ENCODE measurements at regions not wholly inside any gene's neighbourhood (a gene's known extent, or its start where the extent isn't known, plus 50 kb on each side); places are given as distances from the start of the nearest gene placed in this dataset.

DNA sequence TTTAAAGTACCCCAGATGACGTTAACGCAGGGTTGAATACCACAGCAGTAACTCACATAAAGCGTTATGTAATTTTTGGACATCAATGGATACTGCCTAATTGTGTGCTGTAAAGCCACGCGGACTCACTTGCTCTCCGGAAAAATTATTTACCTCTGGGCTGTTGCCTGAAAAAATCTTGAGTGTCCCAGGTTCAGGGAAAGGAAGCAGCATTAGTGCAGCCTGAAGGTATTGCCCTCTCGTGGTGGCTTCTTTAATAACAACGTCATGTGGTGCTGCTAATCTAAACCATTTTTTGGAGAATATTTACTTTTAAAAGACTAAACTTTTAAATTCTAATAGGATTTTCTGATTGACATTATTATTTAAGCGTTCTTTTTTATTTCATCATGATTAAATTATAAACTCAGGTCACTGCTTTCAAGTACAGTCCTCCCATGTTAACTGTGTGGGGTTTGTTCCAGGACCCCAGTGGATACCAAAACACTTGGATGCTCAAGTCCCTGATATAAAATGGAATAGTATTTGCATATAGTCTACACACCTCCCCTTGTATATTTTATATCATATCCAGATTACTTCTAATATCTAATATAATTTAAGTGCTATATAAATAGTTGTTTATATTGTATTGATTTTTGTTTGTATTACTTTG lies 384.8 kb downstream of the FAM133A start:
- H3K27me3 ChIP-seq = peaks cover 0 to 38% of the 10 kb centered on the region in 2 donors
- no peaks in the 10 kb centered on the region for H3K36me3 ChIP-seq
- H3K27ac ChIP-seq = no peak overlapping the region
- H3K4me3 ChIP-seq = no peak overlapping the region
- H3K9me3 ChIP-seq = no peaks in the 10 kb centered on the region
- no peaks in the 10 kb centered on the region for H3K4me1 ChIP-seq
- no peak for DNase-seq (ENCODE audit: low spot score in 2 of 2)
- intact Hi-C loops (cut with DNase I; ENCODE audit: low total_unique reads) = no loop called here
- TF ChIP-seq POLR2A (IDR thresholded peaks at IDR 0.05) = no peak
- TF ChIP-seq, protein P1, sequence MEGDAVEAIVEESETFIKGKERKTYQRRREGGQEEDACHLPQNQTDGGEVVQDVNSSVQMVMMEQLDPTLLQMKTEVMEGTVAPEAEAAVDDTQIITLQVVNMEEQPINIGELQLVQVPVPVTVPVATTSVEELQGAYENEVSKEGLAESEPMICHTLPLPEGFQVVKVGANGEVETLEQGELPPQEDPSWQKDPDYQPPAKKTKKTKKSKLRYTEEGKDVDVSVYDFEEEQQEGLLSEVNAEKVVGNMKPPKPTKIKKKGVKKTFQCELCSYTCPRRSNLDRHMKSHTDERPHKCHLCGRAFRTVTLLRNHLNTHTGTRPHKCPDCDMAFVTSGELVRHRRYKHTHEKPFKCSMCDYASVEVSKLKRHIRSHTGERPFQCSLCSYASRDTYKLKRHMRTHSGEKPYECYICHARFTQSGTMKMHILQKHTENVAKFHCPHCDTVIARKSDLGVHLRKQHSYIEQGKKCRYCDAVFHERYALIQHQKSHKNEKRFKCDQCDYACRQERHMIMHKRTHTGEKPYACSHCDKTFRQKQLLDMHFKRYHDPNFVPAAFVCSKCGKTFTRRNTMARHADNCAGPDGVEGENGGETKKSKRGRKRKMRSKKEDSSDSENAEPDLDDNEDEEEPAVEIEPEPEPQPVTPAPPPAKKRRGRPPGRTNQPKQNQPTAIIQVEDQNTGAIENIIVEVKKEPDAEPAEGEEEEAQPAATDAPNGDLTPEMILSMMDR (IDR thresholded peaks at IDR 0.05) = peak; percentile 32 to 36 (median 34)

DNA sequence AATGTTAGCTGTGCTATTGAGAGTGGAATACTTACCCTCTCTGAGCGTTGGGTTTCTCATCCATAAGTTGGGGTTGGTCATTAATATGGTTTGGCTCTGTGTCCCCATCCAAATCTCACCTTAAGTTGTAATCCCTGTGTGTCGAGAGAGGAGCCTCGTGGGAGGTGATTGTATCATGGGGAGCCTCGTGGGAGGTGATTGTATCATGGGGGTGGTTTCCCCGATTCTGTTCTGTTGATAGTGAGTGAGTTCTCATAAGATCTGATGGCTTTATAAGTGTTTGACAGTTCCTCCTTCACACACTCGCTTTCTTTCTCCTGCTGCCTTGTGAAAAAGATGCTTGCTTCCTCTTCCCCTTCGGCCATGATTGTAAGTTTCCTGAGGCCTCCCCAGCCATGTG lies 391.1 kb downstream of the FAM133A start:
- peaks cover 0 to 34% of the 10 kb centered on the region in 2 donors for H3K27me3 ChIP-seq
- intact Hi-C loops (cut with DNase I; ENCODE audit: low total_unique reads) = no loop called here
- no peaks in the 10 kb centered on the region for H3K36me3 ChIP-seq
- TF ChIP-seq, protein P1 (IDR thresholded peaks at IDR 0.05) = no peak
- TF ChIP-seq POLR2AphosphoS5 (IDR thresholded peaks at IDR 0.05) (no peak), POLR2A (IDR thresholded peaks at IDR 0.05) (no peak)
- no peaks in the 10 kb centered on the region for H3K9me3 ChIP-seq
- no peaks in the 10 kb centered on the region for H3K4me1 ChIP-seq
- DNase-seq (ENCODE audit: low spot score in 2 of 2) = no peak
- H3K4me3 ChIP-seq = no peak overlapping the region
- H3K27ac ChIP-seq = no peak overlapping the region

DNA sequence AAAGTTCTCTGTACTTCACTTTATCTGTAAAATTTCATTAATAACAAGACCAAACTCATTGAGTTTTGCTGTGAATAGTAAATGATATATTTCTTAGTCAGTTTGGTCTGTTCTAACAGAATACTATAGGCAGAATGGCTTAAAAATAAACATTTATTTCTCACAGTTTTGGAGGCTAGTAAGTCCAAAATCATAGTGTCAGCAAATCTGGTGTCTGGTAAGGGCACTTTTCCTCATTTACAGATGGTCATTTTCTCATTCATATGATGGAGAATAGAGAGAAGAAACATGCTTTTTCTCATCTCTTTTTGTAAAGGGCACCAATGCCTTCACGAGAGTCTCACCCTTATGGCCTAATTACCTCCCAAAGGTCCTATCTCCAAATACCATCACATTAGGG lies 415.1 kb downstream of the FAM133A start:
- H3K36me3 ChIP-seq = no peaks in the 10 kb centered on the region
- H3K27ac ChIP-seq = no peak overlapping the region
- no peak overlapping the region for H3K4me3 ChIP-seq
- intact Hi-C loops (cut with DNase I; ENCODE audit: low total_unique reads) = no loop called here
- no peaks in the 10 kb centered on the region for H3K27me3 ChIP-seq
- TF ChIP-seq, protein P1 (IDR thresholded peaks at IDR 0.05) = no peak
- no peak for TF ChIP-seq POLR2A (IDR thresholded peaks at IDR 0.05)
- no peak for TF ChIP-seq POLR2AphosphoS5 (IDR thresholded peaks at IDR 0.05)
- H3K9me3 ChIP-seq = no peaks in the 10 kb centered on the region
- H3K4me1 ChIP-seq = no peaks in the 10 kb centered on the region
- DNase-seq (ENCODE audit: low spot score in 2 of 2) = no peak

DNA sequence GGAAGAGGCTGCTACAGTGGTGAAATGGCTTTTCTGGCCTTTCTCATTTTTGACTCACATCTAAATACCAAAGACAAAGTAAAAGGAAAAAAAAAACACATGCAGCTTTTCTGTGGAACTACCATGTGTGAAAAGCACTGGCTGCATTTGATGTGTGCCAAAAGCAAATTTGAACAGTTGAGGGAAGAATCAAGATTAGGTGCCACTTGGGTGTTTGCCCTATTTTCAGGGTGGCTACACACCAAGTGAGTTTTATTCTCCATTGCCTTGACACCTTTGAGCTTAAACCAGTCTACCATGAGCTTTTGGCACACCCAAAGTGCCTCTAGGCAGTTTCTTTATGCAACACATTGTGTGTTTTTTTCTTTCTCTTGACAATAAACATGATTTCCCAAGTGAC lies 423.9 kb downstream of the FAM133A start:
- intact Hi-C loops (cut with DNase I; ENCODE audit: low total_unique reads) = no loop called here
- DNase-seq (ENCODE audit: low spot score in 2 of 2) = no peak
- no peaks in the 10 kb centered on the region for H3K27me3 ChIP-seq
- no peak overlapping the region for H3K27ac ChIP-seq
- TF ChIP-seq POLR2AphosphoS5 (IDR thresholded peaks at IDR 0.05) = no peak
- TF ChIP-seq, protein P1 (IDR thresholded peaks at IDR 0.05) = no peak
- no peak for TF ChIP-seq POLR2A (IDR thresholded peaks at IDR 0.05)
- no peaks in the 10 kb centered on the region for H3K4me1 ChIP-seq
- H3K36me3 ChIP-seq = no peaks in the 10 kb centered on the region
- H3K4me3 ChIP-seq = no peak overlapping the region
- no peaks in the 10 kb centered on the region for H3K9me3 ChIP-seq

DNA sequence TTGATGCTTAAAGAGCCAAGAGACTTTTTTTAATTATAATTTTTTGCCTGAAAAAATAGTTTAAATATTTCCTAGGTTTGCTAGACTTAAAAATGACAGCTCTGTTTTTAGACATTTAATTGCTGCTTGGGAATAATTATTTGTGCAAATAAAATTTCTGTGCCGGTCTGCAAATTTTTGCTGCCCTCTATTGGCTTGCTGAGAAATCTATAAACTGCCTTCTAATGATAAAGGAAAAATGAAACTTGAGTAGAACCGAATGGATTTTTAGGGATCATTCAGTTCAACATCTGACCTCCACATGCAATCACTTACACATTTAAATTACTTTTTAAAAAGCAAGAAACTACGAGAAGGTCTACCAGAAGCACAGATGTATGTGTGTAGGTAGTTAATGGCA lies 434.0 kb downstream of the FAM133A start:
- Histone ChIP-seq H3K27ac (no peak overlapping the region), H3K27me3 (no peaks in the 10 kb centered on the region), H3K36me3 (no peaks in the 10 kb centered on the region), H3K4me1 (no peaks in the 10 kb centered on the region), H3K9me3 (no peaks in the 10 kb centered on the region), H3K4me3 (no peak overlapping the region)
- intact Hi-C loops (cut with DNase I; ENCODE audit: low total_unique reads) = no loop called here
- TF ChIP-seq, protein P1 (IDR thresholded peaks at IDR 0.05) = no peak
- DNase-seq (ENCODE audit: low spot score in 2 of 2) = no peak
